Fibroblast of skin of abdomen (primary cell): ENCODE measurements at regions not wholly inside any gene's neighbourhood (a gene's known extent, or its start where the extent isn't known, plus 50 kb on each side); places are given as distances from the start of the nearest gene placed in this dataset.
"Not testable (repeated sequence)": the region's sequence is repeated elsewhere in the genome, so short reads cannot be mapped to it uniquely, and the experiment has no call there.

Source experiments
- DNase-seq: peaks from one replicate; pipeline ENCODE4 v3.0.0-alpha.2; 2013

DNA sequence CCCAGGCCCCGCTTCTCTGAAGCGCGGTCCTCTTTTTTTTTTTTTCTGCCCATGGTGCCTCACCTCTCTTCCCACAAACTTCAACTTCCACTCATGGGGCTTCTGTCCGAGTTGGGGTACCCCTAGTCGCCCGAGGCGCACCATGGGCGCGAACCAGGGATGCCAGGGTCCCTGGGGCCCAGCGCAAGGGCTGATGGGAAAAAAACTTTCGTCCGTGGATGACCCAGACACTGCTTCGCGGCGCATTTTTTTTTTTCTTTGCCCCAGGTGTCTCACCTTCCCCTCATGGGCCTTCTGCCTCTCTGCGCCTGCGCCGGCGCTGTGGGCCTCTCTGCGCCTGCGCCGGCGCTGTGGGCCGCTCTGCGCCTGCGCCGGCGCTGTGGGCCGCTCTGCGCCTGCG is 1268.8 kb downstream of the FOXD4L5 start:
- DNase-seq = not testable (repeated sequence)

DNA sequence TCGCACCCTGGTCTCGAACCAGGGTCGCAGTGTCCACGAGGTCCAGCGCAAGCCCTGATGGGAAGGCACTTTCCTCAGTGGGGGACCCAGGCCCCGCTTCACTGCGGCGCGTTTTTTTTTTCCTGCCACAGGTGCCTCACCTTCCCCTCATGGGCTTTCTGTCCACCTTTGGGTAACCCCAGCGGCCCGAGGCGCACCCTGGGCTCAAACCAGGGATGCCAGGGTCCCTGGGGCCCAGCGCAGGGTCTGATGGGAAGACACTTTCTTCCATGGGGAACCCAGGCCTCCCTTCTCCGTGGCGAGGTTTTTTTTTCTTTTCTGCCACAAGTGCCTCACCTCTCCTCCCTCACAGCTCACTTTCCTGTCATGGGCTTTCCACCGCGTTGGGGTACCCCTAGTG is 1269.9 kb downstream of the FOXD4L5 start:
- DNase-seq = no peak

DNA sequence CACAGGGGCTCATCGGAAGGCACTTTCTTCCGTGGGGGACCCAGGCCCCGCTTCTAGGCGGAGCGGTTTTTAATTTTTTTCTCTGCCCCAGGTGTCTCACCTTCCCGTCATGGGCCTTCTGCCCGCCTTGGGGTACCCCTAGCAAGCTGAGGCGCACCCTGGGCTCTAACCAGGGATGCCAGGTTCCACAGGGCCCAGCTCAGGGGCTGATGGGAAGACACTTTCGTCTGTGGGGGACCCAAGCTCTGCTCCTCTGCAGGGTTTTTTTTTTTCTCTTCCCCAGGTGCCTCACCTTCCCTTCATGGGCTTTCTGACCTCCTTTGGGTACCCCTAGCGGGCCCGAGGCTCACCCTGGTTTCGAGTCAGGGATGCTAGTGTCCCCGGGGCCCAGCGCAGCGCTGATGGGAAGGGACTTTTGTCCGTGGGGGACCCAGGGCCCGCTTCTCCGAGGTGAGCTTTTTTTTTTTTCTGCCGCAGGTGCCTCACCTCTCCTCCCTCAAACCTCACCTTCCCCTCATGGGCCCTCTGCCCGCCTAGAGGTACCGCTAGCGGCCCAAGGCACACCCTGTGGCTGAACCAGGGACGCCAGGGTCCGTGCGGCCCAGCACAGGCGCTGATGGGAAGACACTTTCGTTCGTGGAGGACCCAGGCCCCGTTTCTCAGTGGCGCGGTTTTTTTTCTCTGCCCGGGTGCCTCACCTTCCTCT is 1270.5 kb downstream of the FOXD4L5 start:
- DNase-seq = not testable (repeated sequence)

DNA sequence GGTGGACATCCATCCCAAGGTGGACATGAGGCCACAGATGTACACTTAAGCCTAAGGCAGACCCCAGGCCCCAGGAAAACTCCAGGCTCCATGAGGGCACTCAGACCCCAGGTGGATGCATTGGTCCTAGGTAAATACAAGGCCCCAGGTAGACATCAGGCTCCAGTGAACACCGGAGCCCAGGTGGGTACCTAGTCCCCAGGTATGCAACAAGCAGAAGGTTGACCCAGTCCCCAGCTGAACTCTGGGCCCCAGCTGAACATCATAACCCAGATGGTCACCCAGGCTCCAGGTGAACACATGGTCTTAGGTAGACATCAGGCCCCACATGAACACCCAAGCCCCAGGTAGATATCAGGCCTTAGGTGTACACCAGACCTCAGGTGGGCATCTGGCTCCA is 1271.9 kb downstream of the FOXD4L5 start:
- DNase-seq = not testable (repeated sequence)

DNA sequence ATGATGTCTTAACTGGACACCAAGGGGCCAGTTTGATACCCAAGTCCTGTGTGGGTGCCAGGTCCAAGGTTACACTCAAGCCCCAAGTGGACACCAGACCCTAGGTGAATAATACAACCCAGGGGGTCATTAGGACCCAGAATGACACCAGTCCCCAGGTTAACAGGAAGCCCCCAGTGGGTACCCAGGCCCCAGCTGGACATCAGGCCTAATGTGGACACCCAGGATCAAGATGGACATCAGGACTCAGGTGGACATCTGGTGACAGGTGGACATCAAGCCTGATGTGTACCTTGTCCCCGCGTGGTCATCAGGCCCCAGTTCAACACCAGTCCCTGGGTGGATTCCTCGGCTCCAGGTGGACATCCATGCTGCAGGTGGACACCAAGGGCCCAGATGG is 1273.0 kb downstream of the FOXD4L5 start:
- not testable (repeated sequence) for DNase-seq

DNA sequence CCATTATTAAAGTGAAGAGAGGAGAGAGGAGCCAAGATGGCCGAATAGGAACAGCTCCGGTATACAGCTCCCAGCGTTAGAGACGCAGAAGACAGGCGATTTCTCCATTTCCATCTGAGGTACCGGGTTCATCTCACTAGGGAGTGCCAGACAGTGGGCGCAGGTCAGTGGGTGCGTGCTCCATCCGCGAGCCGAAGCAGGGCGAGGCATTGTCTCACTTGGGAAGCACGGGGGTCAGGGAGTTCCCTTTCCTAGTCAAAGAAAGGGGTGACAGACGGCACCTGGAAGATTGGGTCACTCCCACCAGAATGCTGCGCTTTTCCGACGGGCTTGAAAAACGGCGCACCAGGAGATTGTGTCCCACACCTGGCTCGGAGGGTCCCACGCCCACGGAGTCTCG is 1305.3 kb downstream of the FOXD4L5 start:
- not testable (repeated sequence) for DNase-seq
